Inflammatory macrophage (primary cell): ENCODE measurements at regions not wholly inside any gene's neighbourhood (a gene's known extent, or its start where the extent isn't known, plus 50 kb on each side); places are given as distances from the start of the nearest gene placed in this dataset.

Source experiments
- DNase-seq, 2 donors: peaks; one replicate each; pipeline ENCODE4 v3.0.0-alpha.2; 2020 to 2022

- DNase-seq: no peak
Measured at GRCh38 chr11:13105237-13105844, 96.2 kb downstream of the RASSF10 start.

DNA sequence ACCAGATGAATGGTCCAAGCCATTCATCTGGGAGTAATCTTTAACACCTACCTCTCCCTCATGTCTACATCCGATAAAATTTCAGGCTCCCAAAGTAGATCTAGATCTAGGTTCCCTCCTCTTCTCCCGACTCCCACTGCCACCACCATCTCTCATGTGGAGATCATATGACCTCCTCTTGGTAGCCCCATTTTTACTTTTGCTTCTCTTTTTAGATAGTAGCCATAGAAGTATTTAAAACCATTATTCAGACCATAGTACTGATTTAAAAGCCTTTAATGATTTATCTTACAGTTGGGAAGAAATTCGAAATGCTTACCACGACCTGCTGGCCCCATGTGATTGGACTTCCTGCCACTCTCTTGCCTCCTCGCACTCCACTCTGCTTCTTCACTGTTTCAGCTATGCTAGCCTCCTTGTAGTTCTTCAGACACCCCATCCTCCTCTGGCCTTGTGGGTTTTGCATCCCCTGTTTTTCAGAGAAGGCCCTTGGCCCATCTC lies 98.5 kb downstream of the RASSF10 start:
- no peak for DNase-seq

GRCh38 chr11:13108416-13108815 lies 99.3 kb downstream of the RASSF10 start:
- no peak for DNase-seq

GRCh38 chr11:13109616-13110015 lies 100.5 kb downstream of the RASSF10 start:
- no peak for DNase-seq

- DNase-seq: no peak
Measured at GRCh38 chr11:13110145-13110544, 101.0 kb downstream of the RASSF10 start.

- DNase-seq: no peak
Measured at GRCh38 chr11:13110929-13111812, 102.1 kb downstream of the RASSF10 start.

GRCh38 chr11:13111813-13112130 lies 102.7 kb downstream of the RASSF10 start:
- no peak for DNase-seq

GRCh38 chr11:13114566-13115379 lies 105.7 kb downstream of the RASSF10 start:
- DNase-seq: no peak

GRCh38 chr11:13115380-13115675 lies 106.2 kb downstream of the RASSF10 start:
- no peak for DNase-seq

DNA sequence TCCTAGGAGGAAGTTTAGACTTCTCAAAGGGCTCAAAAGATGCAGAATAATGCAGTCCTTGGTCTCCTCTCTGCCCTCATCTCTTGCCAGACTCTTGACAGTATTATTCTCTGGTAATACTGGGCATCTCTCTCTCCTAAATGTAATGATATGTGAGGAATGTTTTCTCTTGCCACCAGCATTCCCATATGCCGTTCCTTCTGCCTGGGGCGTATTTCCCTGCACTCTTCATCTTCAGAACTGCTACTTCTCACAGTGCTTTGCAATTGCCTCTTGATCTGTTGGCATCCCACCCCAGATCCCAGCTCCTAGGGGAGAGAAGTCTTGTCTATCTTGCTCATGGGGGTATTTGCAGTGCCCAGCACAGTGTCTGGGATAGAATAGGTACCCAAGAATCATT lies 107.4 kb downstream of the RASSF10 start:
- no peak for DNase-seq

- no peak for DNase-seq
Measured at GRCh38 chr11:13117344-13117743, 108.2 kb downstream of the RASSF10 start.

GRCh38 chr11:13118194-13118593 lies 109.1 kb downstream of the RASSF10 start:
- no peak for DNase-seq

DNA sequence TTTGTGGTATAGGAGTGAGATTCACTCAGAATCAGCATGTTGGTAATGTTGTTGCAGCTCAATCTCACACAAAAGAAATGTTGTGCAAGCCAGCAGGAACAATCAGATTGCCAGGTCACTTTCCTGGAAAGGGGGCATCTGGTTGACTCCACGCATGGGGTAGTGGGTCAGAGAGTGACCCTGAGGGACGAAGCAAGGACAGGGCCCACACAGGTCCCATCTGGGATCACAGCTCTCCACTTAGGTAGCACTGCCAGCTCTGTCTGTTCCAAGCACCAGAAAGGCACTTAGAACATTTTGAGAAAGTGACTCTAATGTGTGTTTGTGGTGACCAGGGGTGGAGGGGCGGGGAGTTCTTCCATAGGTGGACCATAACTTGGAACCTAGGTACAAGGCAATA lies 109.5 kb downstream of the RASSF10 start:
- no peak for DNase-seq

DNA sequence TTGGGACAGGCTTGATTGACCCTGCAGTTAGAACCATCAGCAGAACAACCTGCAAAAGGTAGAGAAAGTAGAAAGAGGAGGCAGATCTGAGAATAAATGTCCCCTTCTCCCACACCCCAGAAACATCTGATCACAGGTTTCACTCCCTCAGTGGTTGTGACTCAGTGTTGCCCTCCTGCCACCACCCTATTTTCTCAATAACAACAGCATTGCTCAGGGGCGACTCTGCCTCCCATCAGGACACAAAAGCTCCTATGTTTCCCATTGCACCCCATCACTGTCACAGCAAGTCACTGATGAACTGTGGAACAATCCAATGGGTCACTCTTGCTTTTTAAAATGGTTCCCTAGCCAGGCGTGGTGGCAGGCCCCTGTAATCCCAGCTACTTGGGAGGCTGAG lies 110.2 kb downstream of the RASSF10 start:
- DNase-seq: no peak

- no peak for DNase-seq
Measured at GRCh38 chr11:13119941-13120520, 110.9 kb downstream of the RASSF10 start.

DNA sequence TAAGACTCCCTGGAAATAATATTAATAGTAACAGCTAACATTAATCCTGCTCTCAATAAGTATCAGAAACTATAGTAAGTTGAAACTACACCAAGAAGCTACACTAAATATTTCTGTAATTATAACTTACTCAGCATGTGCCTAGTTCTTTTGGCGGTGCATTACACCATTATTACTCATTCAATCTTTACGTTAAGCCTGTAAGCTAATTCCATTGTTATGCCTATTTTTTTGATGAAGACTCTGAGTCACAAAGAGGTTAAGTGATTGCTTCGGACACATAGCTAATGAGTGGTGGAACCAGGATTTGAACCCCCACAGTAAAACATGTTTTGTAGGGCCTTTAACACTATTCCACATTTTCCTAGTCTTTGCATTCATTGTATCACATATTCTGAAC lies 111.6 kb downstream of the RASSF10 start:
- DNase-seq: no peak

- DNase-seq: no peak
Measured at GRCh38 chr11:13126430-13126829, 117.3 kb downstream of the RASSF10 start.

GRCh38 chr11:13127161-13127560 lies 118.0 kb downstream of the RASSF10 start:
- DNase-seq: no peak

DNA sequence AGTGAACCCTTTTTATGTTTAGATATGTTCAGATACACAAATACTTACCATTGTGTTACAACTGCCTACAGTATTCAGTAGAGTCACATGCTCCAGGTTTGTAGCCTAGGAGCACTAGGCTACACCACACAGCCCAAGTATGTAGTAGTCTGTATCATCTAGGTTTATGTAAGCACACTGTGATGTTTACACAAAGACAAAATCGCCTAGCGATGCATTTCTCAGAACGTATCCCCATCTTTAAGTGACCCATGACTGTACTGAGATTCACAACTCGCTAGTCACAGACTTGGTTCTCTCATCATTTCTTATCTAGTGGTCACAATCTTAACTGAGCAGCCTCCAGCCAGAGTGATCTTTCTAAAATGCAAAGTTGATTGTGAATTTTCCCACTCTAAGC lies 119.2 kb downstream of the RASSF10 start:
- DNase-seq: no peak

DNA sequence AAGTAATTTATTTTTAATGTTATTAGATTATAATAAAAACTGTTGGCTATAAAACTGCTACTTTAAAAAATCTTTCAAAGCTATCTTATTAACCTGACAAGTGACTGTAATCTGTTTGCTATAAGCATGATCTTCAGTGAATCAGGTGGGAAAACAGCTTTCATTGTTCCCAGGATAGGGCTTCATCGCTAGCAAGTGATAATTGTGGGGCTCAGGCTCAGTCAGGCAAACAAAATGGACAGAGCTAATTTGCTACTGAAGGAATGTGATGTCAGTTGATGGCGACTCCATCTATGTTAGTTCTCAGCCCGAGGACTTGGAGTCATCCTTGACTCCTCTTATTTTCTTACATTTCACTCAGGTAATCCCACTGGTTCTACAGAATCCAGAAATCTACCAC lies 125.0 kb downstream of the RASSF10 start:
- DNase-seq: no peak

GRCh38 chr11:13134886-13135285 lies 125.8 kb downstream of the RASSF10 start:
- no peak for DNase-seq

DNA sequence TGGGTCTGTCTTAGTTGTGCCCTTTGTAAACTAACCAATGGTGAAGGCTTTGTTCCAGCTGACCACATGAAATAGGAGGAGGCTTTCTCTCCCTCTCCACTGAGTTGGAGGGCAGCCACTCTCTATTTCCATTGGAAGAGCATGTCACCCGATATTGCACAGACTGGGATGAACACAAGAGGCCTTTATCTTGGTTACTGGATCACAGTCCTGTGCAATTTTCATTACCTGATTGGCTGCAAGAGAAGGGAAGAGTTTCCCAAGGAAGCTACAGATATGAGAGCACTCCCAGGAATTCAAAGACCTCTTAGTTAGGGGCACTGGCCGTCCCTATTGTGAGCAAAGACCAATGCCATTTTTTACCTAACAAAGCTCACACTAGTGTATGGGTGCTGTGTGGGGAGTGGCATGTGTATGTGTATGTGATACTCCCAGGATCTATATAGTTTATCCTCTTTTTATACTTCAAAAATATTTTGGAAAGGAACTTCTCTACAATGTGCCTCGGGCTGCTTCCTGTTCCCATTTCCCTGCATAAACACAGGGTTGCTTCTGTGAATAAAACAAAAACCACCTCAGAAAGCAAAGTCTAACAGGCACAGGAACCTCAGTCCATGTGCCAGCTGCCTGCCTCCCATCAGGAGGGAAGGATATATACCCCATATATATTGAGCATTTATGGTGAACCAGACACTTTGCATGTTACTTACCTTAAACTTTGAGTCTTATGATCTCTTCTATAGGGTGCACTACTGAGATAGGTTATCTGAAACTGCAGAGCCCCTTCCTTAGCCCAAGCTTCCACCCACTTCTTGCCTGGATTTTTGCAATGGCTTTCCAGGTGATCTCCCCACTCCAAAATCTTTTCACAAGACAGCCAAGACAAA lies 126.5 kb downstream of the RASSF10 start:
- DNase-seq: no peak
